ENCODE measurements at regions not wholly inside any gene's neighbourhood (a gene's known extent, or its start where the extent isn't known, plus 50 kb on each side); places are given as distances from the start of the nearest gene placed in this dataset.

DNA sequence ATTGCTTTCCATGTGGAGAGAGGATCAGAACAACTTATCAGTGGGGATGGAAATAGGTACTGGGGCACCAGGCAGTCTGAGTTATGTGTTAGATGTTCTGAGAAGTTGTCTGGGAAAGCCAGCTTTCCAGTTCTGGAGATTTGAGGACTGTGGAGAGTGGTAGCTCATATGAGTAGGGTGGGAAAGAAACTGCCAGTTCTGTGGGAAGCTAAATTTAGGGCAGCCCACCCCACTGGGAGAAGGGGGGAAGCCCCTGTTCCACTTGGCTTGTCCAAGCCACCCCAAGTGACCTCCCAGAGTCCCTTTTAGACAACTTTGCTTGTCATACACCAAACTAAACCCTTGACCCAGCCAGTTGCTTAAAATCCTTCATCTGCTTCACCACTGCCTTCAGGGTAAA lies 189.5 kb downstream of the REEP3 start:
- no peak for DNase-seq

- no peak for DNase-seq
Observed at GRCh38 chr10:63711361-63711760, 190.2 kb downstream of the REEP3 start.

DNA sequence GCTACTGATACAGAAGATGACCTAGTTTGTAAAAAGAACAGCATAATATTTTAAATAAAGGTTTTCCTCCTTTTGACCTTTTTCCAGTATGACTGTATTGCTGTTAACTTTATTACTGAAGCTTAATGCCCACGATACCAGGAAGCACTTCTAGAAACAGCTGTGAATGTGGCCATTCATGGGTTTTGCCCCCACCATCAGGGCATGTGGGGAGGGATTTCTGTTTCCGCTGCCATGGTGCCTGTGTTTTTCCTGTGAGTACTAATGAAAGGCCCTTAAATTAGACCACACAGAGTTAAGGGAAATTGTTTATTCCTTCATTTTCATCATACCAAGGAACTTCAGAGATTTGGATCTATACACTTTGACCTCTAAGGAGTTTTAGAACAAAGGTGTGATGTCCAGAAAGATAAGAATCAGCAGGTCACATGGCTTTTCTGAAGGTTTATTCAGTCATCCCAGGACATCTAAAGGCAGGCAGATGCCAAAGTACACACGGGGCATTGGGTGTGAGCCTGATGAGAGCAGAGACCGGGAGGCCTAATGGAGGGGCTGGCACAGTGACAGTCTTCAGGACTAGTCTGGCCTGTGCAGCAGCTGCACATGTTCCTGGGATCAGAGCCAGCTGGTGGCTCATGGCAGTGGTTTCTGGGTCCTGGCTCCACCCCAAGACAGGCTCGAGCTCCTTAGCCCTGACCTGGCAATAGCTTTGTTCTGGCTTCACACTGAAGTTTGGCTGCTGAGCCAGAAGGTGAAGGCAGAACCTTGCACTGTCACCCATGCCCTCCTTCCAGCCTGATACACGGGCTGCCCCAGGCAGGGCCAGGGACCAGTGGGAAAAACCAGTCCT lies 190.9 kb downstream of the REEP3 start:
- DNase-seq = peak; percentile 65 to 74

DNA sequence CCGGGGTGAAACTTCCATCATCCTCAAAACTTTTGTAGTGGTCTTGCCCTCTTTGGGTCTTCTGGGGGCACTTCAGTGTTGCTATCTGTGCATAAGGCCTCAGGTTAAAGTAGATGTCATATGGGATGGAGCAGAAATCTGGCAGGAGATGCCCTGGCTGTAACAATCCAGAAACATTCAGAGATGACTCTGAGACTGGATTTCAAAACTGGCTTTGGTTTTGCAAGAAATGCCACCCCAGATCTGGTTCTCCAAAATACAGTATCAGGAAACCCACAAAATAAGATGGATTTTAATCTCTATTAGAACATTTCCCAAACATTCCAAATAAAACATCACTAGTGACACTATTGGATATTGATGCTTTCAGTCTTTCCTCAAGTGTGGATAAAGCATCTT lies 191.5 kb downstream of the REEP3 start:
- DNase-seq = no peak

GRCh38 chr10:63713191-63714144 lies 192.3 kb downstream of the REEP3 start:
- no peak for DNase-seq

GRCh38 chr10:63716016-63716580 lies 194.9 kb downstream of the REEP3 start:
- no peak for DNase-seq

DNA sequence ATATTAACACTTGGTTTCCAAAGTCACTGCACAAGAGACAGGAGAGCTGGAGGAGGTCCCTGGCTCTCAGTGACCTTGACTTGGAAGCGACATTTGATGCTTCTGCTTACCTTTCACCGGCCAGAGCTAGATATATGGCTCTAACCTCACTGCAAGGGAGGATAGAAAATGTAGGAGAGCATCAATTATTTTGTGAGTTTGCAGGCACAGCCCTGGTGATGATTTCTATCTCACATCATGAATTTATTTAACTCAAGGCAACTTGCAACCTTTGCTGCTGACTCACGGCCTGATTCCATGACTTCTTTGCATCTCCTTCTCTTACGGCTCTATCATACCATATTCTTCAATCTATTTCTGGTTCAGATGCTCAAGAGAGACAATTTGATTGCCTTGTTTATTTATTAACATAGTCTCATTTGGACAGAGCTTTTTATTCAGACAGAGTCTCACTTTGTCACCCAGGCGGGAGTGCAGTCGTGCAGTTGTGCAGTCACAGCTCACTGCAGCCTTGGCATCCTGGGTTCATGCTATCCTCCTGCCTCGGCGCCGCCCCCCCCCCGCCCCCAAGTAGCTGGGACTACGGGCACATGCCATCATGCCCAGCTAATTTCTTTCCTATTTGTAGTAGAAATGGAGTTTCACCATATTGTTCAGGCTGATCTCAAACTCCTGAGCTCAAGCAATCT lies 196.0 kb downstream of the REEP3 start:
- no peak for DNase-seq

DNA sequence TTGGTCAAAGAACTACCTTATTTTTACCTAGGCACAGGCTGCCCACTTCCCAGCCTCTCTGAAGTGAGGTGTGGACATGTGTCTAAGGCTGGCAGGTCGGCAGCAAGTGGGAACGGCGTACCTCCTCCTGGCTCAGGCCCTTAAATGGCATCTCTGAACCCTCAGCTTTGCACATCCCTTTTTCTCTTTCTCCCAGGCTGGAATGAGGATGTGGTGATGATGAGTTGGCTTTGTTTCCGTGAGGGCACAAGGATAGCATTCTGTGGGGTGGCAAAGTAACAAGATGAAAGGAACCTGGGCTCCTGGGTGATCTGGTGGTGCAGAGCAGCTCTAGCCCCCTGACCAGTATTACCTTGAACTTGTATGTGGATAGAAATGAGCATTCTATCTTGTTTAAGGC lies 196.8 kb downstream of the REEP3 start:
- DNase-seq = no peak

GRCh38 chr10:63718421-63718820 lies 197.2 kb downstream of the REEP3 start:
- DNase-seq = no peak

DNA sequence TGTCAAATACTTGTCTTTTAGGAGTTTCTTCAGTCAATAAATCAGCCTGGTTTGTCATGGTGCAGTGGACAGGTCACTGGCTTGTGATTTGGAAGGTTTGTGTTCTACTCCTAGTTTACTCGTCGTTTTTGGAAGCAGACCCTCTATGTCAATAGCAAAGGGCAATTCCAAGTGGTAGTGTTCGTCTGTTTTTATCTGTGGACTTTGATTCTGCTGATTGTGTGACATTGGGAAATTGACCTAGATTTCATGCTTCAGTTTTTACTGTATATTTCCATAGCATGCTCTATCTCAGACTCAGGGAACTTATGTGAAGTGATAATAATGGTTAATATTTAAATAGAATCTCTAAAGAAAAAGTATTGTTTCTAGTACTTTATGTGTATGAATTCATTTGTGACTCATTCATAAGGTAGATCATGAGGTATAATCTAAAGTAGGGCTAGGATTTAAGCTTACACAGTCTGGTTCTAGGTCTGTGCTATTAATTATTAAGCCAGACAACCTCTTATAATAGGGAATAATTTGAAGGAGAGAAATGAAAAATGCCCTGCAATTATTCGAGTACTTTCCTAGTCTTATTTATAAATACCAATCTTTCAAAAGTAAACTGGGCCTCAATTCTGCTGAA lies 198.1 kb downstream of the REEP3 start:
- DNase-seq = no peak

GRCh38 chr10:63720072-63720537 lies 198.9 kb downstream of the REEP3 start:
- DNase-seq = peak; percentile 76 to 83

- DNase-seq = peak; percentile 21 to 23
Observed at GRCh38 chr10:63720676-63721075, 199.5 kb downstream of the REEP3 start.

DNA sequence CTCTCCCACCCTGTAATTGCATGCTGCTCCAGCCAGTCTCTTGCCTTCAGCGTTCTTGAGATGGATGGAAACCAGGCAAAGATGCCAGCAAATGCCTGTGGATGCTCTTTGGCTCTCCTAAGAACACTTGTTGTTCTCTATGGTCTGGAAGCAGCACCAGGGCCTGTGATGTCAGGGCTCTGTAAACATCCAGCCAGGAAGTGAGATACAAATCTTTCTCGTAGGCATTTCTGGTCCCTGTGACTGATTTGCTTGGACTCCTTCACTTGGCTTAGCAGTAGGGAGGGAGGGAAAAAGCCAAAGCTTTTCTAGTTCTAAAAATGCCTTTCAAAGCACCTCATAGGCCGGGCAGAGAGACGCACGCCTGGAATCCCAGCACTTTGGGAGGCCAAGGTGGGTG lies 201.3 kb downstream of the REEP3 start:
- no peak for DNase-seq

DNA sequence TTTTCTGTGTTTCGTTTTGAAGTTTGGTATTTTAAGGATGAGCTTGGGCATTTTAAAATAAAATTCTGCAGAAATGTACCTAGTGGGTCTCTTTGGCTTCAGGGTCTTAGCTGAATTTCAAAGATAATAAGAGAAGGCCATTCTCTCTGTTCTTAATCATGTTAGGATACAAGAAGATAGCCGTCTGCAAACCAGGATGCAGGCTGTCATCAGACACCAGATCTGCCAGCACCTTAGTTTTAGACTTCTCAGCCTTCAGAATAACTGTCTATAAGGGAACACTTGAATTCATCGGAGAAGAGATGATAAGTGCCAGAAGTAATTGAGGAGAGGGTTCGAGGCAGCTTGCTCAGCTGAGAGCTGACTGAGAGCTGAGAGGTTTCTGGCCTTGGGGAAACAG lies 202.1 kb downstream of the REEP3 start:
- DNase-seq = no peak

DNA sequence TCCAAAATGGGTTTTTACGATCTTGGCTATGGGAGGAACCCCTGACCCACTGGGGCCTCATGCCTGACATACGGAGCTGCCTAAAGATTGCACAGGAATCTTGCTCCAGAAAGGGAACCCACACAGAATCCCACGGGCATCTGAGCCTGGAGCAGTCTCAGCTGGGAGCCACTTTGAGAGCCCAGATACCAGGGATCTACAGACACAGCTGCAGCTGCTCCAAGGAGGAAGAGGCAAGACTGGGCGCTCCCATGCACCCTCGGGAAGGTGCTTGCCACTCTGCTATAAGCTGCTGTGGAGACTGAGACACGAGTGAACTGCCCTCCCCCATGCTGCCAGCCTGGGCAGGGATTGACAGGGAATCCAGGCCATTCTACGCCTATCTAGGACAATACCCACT lies 202.5 kb downstream of the REEP3 start:
- no peak for DNase-seq

DNA sequence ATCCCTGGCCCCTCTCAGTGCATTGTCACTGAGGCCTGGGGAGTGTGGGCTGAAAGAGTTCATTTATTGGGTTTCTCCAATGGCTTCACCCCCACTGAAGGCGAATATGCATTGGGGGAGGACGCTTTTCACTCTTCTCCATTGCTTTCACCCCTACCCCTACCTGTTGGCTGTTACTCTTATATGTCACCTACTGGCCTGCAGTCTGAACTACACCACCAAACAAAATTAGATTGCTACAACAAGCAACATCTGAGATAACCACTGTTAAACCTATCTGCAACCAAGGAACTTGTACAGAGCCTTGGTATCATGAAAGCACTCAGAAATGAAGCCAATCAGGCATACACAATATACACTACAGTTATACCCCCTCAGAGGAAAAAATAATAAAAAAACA lies 203.7 kb downstream of the REEP3 start:
- DNase-seq = peak in 1 of 2 experiments; percentile 23

GRCh38 chr10:63726867-63727266 lies 205.7 kb downstream of the REEP3 start:
- no peak for DNase-seq

DNA sequence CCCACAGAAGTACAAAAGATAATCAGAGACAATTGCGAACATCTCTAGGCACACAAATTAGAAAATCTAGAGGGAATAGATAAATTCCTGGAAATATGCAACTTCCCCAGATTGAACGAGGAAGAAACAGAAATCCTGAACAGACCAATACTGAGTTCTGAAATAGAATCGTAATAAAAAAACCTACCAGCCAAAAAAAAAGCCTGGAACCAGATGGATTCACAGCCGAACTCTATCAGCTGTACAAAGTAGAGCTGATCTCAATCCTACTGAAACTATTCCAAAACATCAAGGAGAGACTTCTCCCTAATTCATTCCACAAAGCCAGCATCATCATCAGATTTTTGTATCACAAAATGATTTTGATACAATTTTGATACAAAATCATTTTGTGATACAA lies 206.4 kb downstream of the REEP3 start:
- no peak for DNase-seq

GRCh38 chr10:63735305-63735704 lies 214.1 kb downstream of the REEP3 start:
- no peak for DNase-seq

DNA sequence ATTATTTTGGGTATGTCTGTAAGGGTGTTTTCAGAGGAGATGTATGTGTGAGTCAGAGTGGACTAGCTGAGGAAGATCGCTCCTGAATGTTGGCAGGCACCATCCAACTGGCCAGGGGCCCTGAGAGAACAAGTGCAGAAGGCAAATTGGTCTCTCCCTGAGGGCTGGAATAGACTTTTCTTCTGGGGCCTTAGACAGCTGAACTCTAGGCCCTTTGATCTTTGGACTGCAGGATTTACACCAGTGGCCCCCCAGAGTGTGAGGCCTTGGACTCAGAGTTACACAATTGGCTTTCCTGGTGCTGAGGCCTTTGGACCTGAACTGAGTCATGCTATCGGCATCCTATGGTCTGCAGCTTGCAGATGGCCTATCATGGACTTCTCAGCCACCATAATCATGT lies 217.2 kb downstream of the REEP3 start:
- no peak for DNase-seq

GRCh38 chr10:63744060-63744941 lies 223.1 kb downstream of the REEP3 start:
- DNase-seq = peak; percentile 12 to 47

All from Kasumi-1 (cell line).